ENCODE measurements at regions not wholly inside any gene's neighbourhood (a gene's known extent, or its start where the extent isn't known, plus 50 kb on each side); places are given as distances from the start of the nearest gene placed in this dataset.

DNA sequence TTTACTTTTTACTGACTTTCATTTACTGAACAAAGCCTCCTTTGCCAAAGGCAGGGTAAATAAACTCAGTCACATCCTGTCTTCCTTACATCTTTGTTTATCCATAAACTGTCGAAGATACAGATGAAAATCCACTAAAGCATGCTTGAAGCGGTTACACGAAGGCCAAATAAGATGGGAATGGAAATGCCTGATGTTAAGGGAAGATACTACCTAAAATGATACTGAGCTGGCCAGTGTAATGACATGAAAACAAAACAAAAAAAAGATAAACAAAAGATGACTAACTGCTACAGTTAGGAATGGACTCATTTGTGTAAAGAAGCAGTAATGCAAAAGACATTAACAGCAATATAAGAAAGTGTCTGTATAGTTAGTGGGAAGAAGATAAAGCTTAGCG is 114.7 kb upstream of the ADAMTS9 start:
- TF ChIP-seq, protein P1, sequence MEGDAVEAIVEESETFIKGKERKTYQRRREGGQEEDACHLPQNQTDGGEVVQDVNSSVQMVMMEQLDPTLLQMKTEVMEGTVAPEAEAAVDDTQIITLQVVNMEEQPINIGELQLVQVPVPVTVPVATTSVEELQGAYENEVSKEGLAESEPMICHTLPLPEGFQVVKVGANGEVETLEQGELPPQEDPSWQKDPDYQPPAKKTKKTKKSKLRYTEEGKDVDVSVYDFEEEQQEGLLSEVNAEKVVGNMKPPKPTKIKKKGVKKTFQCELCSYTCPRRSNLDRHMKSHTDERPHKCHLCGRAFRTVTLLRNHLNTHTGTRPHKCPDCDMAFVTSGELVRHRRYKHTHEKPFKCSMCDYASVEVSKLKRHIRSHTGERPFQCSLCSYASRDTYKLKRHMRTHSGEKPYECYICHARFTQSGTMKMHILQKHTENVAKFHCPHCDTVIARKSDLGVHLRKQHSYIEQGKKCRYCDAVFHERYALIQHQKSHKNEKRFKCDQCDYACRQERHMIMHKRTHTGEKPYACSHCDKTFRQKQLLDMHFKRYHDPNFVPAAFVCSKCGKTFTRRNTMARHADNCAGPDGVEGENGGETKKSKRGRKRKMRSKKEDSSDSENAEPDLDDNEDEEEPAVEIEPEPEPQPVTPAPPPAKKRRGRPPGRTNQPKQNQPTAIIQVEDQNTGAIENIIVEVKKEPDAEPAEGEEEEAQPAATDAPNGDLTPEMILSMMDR (IDR thresholded peaks at IDR 0.05), result no peak
- no peak for TF ChIP-seq POLR2A (IDR thresholded peaks at IDR 0.05)
